Thoracic aorta (tissue), 2 donors: ENCODE measurements at regions not wholly inside any gene's neighbourhood (a gene's known extent, or its start where the extent isn't known, plus 50 kb on each side); places are given as distances from the start of the nearest gene placed in this dataset.

ENCODE experiments used
- ATAC-seq: fragments of 150-250 bp; one replicate; pipeline ENCODE4 v1.8.0; 2017; ENCODE audit warnings: low read depth; ENCODE audit not compliant: insufficient number of reproducible peaks, low FRiP score
- DNase-seq: peaks from one replicate; pipeline ENCODE4 v3.0.0-alpha.2; 2020; ENCODE audit warnings: low spot score
- H3K27ac ChIP-seq, 2 donors: fragments of 200-600 bp; sonication (generic); 1 replicate in 1 of 2; 2 replicates in 1 of 2; pipeline ENCODE4 v1.5.1; 2016; ENCODE audit warnings: mild to moderate bottlenecking in 2 of 2, moderate library complexity in 2 of 2
- H3K27me3 ChIP-seq: fragments of 200-600 bp; sonication (generic); replicated peaks from 2 replicates; pipeline ENCODE4 v1.6.0; 2016; ENCODE audit warnings: mild to moderate bottlenecking; ENCODE audit not compliant: insufficient read depth
- H3K36me3 ChIP-seq: fragments of 200-600 bp; sonication (generic); one replicate; pipeline ENCODE4 v1.5.1; 2016
- H3K4me1 ChIP-seq, 2 donors: fragments of 200-600 bp; sonication (generic); 1 replicate in 1 of 2; 2 replicates in 1 of 2; pipeline versions ENCODE4 v1.5.1 to v1.6.0; 2016; ENCODE audit warnings: low read depth in 2 of 2, mild to moderate bottlenecking in 1 of 2; ENCODE audit not compliant: control insufficient read depth in 1 of 2
- H3K4me3 ChIP-seq: fragments of 200-600 bp; sonication (generic); 2 replicates; pipeline ENCODE4 v1.5.1; 2016; ENCODE audit warnings: mild to moderate bottlenecking
- H3K9me3 ChIP-seq: fragments of 200-600 bp; sonication (generic); 2 replicates; pipeline ENCODE4 v1.5.1; 2016
- CTCF ChIP-seq: fragments of 200-600 bp; sonication (generic); IDR thresholded peaks from one replicate; pipeline ENCODE4 v1.5.1; 2019; ENCODE audit warnings: antibody characterized with exemption

GRCh38 chr12:46884362-46884761 is 58.6 kb upstream of the SLC38A4 start:
- ATAC-seq (no peak), DNase-seq (no peak)
- H3K27ac ChIP-seq: no peak overlapping the region

GRCh38 chr12:46886541-46887041 is 60.8 kb upstream of the SLC38A4 start:
- TF ChIP-seq CTCF: no peak
- H3K27me3 ChIP-seq: no peaks in the 10 kb centered on the region
- DNase-seq: no peak
- H3K4me1 ChIP-seq: no peaks in the 10 kb centered on the region
- no peak for ATAC-seq
- H3K27ac ChIP-seq: no peak overlapping the region
- no peaks in the 10 kb centered on the region for H3K9me3 ChIP-seq
- no peaks in the 10 kb centered on the region for H3K36me3 ChIP-seq
- no peak overlapping the region for H3K4me3 ChIP-seq

More at GRCh38 chr12:46884362-46884761, 58.6 kb upstream of the SLC38A4 start:
- H3K27me3 ChIP-seq: no peaks in the 10 kb centered on the region
- no peaks in the 10 kb centered on the region for H3K36me3 ChIP-seq
- H3K9me3 ChIP-seq: no peaks in the 10 kb centered on the region
- H3K4me1 ChIP-seq: no peaks in the 10 kb centered on the region
- TF ChIP-seq CTCF: no peak
- no peak overlapping the region for H3K4me3 ChIP-seq

- DNase-seq: no peak
- no peak overlapping the region for H3K27ac ChIP-seq
- no peaks in the 10 kb centered on the region for H3K4me1 ChIP-seq
- TF ChIP-seq CTCF: no peak
- no peaks in the 10 kb centered on the region for H3K36me3 ChIP-seq
- H3K9me3 ChIP-seq: no peaks in the 10 kb centered on the region
- ATAC-seq: no peak
- H3K27me3 ChIP-seq: no peaks in the 10 kb centered on the region
- no peak overlapping the region for H3K4me3 ChIP-seq
Measured at GRCh38 chr12:46887870-46888269, 62.1 kb upstream of the SLC38A4 start.

GRCh38 chr12:46888568-46888967 is 62.8 kb upstream of the SLC38A4 start:
- DNase-seq: no peak
- TF ChIP-seq CTCF: no peak

GRCh38 chr12:46891306-46891705 is 65.5 kb upstream of the SLC38A4 start:
- Histone ChIP-seq H3K4me3 (no peak overlapping the region), H3K4me1 (no peaks in the 10 kb centered on the region), H3K27me3 (no peaks in the 10 kb centered on the region), H3K36me3 (no peaks in the 10 kb centered on the region), H3K27ac (no peak overlapping the region), H3K9me3 (no peaks in the 10 kb centered on the region)
- DNase-seq: no peak
- no peak for TF ChIP-seq CTCF
- no peak for ATAC-seq

More at GRCh38 chr12:46888568-46888967, 62.8 kb upstream of the SLC38A4 start:
- no peak overlapping the region for H3K27ac ChIP-seq
- no peaks in the 10 kb centered on the region for H3K36me3 ChIP-seq
- H3K4me3 ChIP-seq: no peak overlapping the region
- H3K4me1 ChIP-seq: no peaks in the 10 kb centered on the region
- H3K9me3 ChIP-seq: no peaks in the 10 kb centered on the region
- no peak for ATAC-seq
- no peaks in the 10 kb centered on the region for H3K27me3 ChIP-seq
